ENCODE measurements at regions not wholly inside any gene's neighbourhood (a gene's known extent, or its start where the extent isn't known, plus 50 kb on each side); places are given as distances from the start of the nearest gene placed in this dataset.

GRCh38 chr11:119550053-119550752 lies 127.2 kb upstream of the THY1 start:
- POLR2A ChIA-PET, result no interaction called here
- CTCF ChIA-PET, result interaction anchor here (1.0 kb wide), 1 partner anchor 10 kb away, joined by 3 read pairs; no protein-coding TSS in a partner anchor

GRCh38 chr11:119547511-119547910 lies 124.5 kb upstream of the THY1 start:
- POLR2A ChIA-PET, result no interaction called here
- CTCF ChIA-PET, result no interaction called here

- POLR2A ChIA-PET, result no interaction called here
- CTCF ChIA-PET, result no interaction called here
Observed at GRCh38 chr11:119545978-119546915, 123.3 kb upstream of the THY1 start.

- ChIA-PET POLR2A (no interaction called here), CTCF (no interaction called here)
Observed at GRCh38 chr11:119540370-119541125, 117.6 kb upstream of the THY1 start.

GRCh38 chr11:119539583-119539982 lies 116.6 kb upstream of the THY1 start:
- ChIA-PET CTCF (no interaction called here), POLR2A (no interaction called here)

- CTCF ChIA-PET, result interaction anchor here (1.0 to 1.1 kb wide), 2 partner anchors 10 to 43 kb away, joined by 3 read pairs; no protein-coding TSS in a partner anchor
- POLR2A ChIA-PET, result no interaction called here
Observed at GRCh38 chr11:119538753-119539152, 115.8 kb upstream of the THY1 start.

DNA sequence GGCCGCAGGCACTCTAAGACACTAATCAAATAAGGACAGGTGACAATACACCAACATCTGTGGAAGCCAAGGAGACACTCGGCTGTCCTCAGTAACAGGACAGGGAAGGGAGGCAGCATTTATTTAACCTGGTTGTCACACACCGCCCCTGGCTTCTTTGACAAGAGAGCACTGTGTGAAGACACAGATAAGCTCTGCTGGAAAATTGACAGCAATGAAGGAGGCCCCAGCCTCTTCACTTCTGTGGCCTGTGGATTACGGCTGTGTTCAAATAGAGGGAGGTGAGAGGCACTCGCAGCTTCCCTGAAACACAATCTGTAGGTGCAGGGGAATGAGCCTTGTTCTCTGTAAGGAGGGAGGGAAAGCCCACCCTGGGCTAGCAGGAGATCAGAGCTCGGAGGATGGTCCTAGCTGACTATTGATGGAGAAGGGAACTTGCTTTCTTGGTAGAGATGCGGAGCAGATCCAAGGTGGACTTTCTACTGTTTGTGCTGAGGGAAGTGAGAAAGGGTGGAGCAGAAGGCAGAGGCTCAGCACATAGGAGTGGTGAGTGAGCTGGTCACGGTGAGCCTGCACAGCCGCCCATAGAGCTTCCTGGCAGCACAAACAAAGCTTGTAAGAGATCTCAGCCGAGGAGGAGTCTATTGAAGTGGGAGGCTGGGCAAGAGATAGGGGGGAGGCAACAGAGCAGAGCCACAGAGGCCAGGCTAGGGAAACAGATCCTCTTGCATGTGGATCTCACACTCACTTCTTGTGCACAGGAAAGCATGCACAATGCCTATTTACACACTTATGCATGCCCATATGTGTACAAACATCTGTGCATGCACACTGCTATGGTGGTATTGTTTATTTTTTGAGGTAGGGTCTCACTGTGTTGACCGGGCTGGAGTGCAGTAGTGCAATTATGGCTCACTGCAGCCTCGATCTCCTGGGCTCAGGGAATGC lies 114.6 kb upstream of the THY1 start:
- CTCF ChIA-PET, result interaction anchor here (1.0 to 1.1 kb wide), 2 partner anchors 9 to 44 kb away, joined by 3 read pairs; no protein-coding TSS in a partner anchor
- POLR2A ChIA-PET, result no interaction called here

DNA sequence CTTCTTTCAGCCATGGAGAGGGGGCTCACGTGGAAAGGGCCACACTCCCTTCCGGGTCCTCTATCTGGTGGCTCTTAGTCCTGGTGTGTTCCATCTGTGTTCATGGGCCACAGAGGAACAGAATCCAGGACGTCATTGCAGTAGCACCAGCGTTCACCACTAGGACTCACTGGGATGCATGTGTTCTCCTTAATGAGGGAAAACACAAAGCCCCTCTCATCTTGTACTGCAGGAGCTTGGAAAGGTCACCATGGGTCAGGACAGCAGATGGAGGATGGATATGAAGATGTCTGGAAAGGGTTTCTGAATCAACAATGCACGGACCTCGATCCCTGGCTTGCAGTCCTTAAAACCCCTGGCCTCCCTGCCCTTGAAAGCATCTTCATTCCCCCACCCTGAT lies 113.8 kb upstream of the THY1 start:
- CTCF ChIA-PET, result no interaction called here
- POLR2A ChIA-PET, result no interaction called here

DNA sequence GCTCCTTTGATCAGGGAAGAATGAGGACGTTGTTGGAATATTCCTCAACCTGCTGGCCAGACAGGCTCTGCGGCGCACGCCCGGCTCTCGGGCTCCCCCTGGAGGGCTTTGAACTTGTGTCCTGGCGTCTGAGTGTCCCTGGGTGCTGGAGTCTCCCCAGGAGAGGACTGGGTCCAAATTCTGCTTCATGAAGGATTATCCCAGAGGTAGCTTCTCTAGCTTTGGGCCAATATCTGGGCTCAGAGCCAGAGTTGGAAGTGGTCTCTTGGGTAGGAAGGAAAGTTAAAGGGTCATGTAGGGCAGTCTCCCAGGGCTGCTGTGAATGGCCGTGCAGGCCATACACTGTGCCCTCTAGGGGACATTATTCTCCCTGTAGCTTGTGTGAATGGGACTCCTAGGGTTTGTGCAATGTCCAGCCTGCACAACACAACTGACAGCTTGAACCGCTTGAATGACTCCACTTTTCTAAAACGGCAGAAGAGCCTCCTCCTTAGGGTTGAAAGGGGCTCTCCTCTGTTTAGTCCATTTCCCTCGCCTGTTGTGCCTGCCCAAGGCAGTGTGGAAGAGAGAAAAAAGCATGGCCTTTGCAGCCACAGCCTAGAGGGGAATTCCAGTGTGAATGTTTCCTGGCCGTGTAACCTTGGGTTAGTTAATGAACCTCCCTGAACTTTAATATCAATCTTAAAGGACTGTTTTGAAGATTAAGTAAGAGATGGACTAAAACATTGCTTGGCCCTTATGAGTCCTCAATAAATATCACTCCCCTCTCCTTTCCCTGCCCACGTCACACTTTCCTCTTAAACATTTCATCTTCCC lies 111.2 kb upstream of the THY1 start:
- ChIA-PET CTCF (interaction anchor here (0.6 to 1.7 kb wide), 6 partner anchors 20 to 178 kb away, joined by 3 to 5 read pairs (median 4); no protein-coding TSS in a partner anchor), POLR2A (no interaction called here)

DNA sequence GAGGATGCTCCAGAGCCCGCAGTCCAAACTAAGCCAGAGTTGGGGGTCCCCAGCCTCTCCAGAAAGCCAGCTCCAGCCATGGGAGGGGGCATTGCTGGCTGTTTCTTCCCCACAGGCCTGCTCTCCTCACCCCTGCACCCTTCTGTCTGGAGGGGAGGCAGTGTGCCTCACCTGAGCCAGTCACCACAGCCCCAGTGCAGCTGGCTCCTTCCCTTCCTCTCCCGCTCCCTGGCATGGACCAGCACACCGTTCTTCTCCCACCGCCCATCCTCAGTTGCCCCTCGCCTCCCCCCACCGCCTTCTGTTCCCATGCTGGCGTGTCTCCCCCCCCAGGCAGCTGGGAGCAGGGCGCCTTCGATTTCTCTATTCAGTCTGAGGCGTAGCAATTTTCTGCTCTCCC lies 110.5 kb upstream of the THY1 start:
- CTCF ChIA-PET, result interaction anchor here (0.7 to 1.7 kb wide), 4 partner anchors 20 to 177 kb away, joined by 4 to 5 read pairs (median 4); no protein-coding TSS in a partner anchor
- POLR2A ChIA-PET, result no interaction called here

GRCh38 chr11:119532551-119532950 lies 109.6 kb upstream of the THY1 start:
- ChIA-PET CTCF (interaction anchor here (1.1 kb wide), 1 partner anchor 52 kb away, joined by 3 read pairs; no protein-coding TSS in a partner anchor), POLR2A (no interaction called here)

DNA sequence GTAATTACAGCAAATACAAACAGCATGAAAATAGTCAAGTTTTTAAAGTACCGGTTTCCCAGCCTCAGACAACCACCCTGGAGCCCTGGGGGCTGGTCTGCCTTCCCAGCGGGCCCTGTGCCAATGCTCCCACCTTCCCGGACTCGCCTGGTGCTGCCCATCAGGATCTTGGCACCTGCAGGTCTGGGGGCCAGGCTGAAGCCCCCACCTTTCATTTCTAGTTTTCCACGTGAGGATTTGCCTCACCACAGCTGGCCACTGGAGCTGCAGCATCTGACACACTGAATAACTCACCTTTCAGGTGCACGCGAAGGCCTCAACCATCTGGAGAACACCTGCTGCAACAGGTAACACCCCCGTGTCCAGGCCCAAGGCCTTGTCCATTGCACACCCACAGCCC lies 108.7 kb upstream of the THY1 start:
- ChIA-PET CTCF (interaction anchor here (1.1 kb wide), 1 partner anchor 51 kb away, joined by 3 read pairs; no protein-coding TSS in a partner anchor), POLR2A (no interaction called here)

- CTCF ChIA-PET, result no interaction called here
- POLR2A ChIA-PET, result no interaction called here
Observed at GRCh38 chr11:119531056-119531455, 108.1 kb upstream of the THY1 start.

GRCh38 chr11:119530509-119530908 lies 107.5 kb upstream of the THY1 start:
- ChIA-PET CTCF (no interaction called here), POLR2A (no interaction called here)

GRCh38 chr11:119529936-119530335 lies 107.0 kb upstream of the THY1 start:
- ChIA-PET POLR2A (no interaction called here), CTCF (no interaction called here)

GRCh38 chr11:119529063-119529845 lies 106.3 kb upstream of the THY1 start:
- CTCF ChIA-PET, result interaction anchor here (1.1 kb wide), 1 partner anchor 9 kb away, joined by 3 read pairs; no protein-coding TSS in a partner anchor

GRCh38 chr11:119525867-119526196 lies 102.9 kb upstream of the THY1 start:
- POLR2A ChIA-PET, result no interaction called here
- CTCF ChIA-PET, result interaction anchor here (0.7 kb wide), 1 partner anchor 51 kb away, joined by 3 read pairs; no protein-coding TSS in a partner anchor

More at GRCh38 chr11:119529063-119529845, 106.3 kb upstream of the THY1 start:
- POLR2A ChIA-PET, result no interaction called here
